DMS114 treated with DMSO at 0.1 percent for 48 hours (cell line): ENCODE measurements at regions not wholly inside any gene's neighbourhood (a gene's known extent, or its start where the extent isn't known, plus 50 kb on each side); places are given as distances from the start of the nearest gene placed in this dataset.

ENCODE experiments used
- DNase-seq: peaks from one replicate; lab custom pipeline; 2025; ENCODE audit not compliant: unreplicated experiment; lab: John Stamatoyannopoulos, UW

DNA sequence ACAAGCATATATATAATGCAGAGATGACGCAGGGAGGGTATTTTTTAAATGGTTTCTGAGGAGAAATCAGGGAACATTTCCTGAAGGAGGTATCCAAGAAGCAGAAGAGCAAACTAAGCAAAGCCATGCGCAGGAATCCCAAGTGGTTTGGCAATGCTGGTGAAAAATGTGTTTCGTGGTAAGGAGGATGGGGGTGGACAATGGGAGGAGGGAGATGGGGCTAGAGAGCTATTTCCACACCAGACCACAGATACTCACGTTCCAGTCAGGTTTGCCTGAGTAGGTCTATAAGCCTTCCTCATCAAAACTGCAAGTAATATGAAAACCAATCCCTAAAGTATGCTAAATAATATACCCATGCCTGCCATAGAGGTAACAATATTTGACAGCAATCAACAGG, 223.7 kb upstream of the MKLN1 start:
- no peak for DNase-seq

DNA sequence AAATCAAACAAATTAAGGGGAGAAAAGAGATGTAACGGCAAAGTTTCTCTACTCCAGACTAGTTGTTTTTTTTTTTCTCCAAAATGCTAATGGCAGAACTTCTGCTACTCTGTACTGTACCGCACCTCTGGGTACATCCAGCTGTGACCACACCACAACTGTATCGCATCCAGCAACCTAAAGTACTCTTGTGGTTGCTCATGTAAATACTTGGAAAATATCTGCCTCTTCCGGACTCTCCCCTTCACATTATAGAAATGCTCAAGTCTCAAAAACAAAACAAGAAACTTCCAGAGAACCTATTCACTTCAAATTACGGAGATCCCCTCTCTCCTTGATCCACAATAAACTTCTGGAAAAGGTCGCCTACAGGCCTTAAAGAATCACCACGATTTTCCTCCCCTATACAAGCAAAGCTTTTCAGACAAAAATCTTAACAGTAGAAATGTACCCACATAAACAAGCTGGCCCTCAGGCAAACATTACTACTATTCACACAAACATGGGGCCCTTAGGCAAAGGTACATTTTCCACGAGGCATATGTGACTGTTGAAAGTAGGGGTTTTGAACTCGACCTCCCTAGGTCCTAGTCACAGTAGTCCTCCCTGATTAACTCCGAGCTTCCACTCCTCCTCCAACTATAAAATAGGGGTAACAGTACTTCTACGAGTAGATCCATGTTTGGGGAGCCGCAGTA, 222.9 kb upstream of the MKLN1 start:
- DNase-seq, result no peak

GRCh38 chr7:131105294-131105798, 222.3 kb upstream of the MKLN1 start:
- no peak for DNase-seq

GRCh38 chr7:131105799-131106680, 221.6 kb upstream of the MKLN1 start:
- DNase-seq, result peak; percentile 4

GRCh38 chr7:131106681-131107336, 220.9 kb upstream of the MKLN1 start:
- DNase-seq, result no peak

DNA sequence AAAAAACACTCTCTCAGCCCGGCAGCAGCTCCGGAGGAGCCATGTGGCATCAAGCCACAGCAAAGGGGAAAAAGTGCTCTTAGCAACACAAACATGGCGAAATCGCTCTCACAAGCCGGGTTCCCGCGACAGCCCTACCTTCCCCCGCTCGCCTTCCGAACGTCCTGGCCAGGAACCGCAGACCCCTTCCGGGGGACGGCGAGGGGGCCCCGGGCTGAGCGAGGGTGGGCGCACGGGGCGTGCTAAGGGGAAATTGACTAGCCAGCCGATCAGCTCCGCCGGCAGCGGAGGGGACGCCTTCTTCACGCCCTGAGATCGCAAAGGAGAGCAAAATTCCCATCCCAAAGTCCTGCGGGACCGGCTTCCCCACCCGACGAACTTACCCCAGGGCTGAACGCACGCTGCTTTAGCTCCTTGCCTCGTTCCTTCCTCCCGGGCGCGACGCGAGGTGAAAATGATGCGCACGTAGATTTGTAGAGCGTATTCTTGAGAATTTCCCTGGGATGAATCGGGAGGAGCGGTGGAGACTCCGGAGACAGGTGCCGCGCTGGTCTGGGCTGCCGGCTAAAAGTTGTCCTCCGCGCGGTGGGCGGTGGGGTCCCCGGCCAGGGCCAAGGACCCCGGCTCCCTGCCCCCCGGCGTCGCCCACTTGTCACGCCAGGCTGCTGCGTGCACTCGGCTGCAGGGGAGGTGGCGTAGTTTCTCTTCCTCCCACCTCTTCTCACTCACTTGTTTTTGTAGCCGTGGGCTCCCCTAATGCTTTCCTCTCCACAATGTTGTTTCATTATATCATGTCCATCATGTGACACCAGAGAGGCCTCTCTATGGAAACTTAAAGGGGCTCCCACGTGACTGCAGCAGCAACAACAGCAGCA, 220.1 kb upstream of the MKLN1 start:
- DNase-seq, result peak; percentile 45

DNA sequence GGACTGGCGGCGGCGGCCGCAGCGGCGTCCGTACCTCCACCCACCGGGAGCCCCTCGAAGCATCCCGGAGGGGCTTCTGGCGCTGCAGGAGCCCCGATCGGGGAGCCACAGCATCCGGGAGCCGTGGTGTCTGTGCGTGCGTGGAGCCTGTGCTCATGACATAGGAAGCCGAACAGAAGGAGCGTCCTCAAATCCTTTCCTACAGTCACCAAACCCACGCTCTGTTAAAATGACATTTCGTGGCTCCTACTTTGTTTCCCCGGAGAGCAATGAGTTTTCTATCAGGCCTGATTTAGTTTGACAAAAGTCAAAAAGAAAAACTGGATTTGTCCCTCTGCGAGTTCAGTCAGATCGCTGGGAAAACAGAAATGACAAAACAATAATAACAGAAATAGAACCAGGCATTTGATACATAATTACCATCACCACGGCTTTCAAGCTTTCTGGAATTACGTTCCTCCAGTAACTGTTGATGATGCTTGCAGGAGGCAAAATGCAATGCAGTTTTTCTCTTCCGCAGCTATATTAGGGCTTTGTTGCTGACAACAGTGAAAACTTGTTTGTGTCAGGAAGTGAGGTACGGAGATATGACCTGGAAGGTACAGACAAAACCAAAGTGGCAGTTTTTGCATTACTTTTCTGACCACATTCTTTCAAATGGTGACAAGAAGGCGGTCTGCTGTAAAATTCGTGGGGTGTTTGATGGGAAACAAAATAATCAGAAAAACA, 219.3 kb upstream of the MKLN1 start:
- DNase-seq, result no peak

DNA sequence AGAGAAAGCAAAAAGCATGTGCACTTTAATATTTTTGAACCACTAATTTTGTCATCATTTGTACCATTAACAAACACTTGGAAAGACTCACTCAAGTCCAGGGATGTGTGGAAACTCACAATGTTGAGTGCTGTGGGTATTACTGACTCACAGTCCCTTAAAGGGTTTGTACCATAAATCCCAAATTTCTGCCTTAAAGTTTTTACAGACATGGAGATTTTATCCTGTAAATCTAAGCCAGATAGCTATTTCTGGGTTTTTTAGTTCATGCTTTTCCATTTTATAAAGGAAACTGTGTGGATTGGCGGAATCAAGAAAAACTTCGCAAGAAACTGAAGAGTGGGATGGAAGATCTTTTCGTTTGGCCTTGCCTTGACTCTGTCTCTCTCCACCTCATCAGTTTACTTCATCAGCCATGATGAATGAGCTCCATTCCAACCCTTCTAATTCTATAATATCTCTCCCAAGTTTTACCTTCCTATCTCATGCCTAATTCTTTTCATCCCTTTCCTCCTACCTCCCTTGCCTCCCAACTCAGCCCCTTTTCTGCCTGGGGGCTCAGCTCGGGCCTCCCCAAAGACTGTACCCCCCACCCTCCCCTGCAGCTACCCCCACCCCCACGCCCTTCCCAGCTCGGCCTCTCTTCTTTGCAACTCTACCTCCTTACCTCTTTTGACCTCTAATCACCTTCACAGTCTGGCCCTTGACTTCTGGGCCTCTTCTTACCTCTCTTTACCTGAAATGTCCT, 218.5 kb upstream of the MKLN1 start:
- DNase-seq, result no peak

- no peak for DNase-seq
Measured at GRCh38 chr7:131109759-131110296, 217.8 kb upstream of the MKLN1 start.

GRCh38 chr7:131110297-131111080, 217.2 kb upstream of the MKLN1 start:
- DNase-seq, result no peak

DNA sequence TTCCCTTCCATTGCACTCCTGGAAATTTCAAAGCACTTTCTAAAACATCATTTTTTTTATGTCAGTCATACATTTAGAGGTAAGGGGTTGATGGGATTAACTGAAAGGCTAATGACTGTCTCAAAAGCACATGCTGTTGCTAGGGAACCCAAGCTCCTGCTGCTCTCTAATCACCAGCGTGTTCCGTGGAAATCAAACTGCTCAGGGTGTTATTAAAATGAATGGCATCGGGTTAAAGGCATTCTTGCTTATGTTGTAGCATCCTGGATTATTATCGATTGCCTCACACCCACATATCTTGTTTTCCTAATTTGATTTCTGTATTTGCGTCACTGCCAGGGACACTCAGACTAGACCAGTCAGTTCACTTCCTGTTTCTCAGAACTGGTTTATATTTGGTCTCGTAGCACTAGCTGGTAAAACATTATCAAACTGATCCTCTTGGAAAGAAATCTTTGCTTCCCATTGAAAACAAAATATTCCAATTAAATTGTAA, 216.5 kb upstream of the MKLN1 start:
- DNase-seq, result no peak

DNA sequence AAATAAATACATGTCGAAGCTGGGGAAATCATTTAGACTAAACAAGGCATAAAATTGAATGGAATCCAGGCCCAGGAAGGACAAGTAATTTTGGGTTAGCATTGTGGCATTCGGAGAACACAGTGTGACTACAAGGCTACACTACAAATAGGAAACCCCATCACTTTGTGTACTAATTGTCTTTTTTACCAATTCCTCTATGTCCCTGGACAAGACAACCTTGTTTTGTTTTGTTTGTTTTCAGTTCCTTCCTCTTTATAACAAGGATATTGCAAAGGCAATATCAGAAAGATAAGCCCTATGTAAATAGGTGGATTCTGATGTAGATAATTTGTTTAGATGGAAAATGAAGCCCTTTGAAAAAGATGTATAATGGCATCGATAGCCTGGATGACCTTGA, 215.9 kb upstream of the MKLN1 start:
- DNase-seq, result no peak

- DNase-seq, result no peak
Measured at GRCh38 chr7:131112431-131112830, 215.2 kb upstream of the MKLN1 start.

DNA sequence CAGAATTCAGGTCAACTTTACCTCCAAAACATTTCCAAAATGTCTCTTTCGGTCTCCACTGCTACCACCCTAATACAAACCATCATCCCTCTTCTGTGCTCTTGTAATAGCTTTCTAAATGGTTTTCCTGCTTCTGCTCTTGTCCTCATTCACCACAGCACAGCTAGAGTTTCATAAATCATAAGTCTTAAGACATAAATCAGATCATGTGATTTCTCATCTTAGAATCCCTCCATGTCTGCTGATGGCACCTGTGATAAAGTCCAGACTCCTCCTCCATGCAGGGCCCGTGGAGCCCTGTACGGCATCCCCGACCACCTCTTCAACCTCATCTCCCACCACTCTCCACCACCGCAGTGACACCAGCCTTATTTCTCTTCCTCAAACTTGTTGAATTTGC, 212.3 kb upstream of the MKLN1 start:
- DNase-seq, result no peak

DNA sequence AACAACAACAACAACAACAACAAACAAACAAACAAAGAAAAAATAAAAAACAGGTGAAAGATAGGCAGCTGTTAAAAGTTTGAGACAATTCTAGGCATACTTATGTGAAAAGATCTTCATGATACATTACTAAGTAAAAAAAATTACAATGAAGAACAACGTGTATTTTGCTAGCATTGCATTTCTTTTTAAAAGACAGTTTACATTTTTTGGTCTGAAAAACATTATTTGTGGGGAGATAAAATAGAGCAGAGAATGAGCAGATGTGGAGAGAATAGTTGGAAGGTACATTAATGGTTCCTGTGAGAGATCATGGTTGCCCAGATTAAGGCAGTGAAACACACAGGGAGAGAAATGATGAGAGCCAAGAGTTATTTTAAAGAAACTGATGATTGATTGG, 210.2 kb upstream of the MKLN1 start:
- no peak for DNase-seq

GRCh38 chr7:131119381-131119780, 208.3 kb upstream of the MKLN1 start:
- DNase-seq, result no peak

DNA sequence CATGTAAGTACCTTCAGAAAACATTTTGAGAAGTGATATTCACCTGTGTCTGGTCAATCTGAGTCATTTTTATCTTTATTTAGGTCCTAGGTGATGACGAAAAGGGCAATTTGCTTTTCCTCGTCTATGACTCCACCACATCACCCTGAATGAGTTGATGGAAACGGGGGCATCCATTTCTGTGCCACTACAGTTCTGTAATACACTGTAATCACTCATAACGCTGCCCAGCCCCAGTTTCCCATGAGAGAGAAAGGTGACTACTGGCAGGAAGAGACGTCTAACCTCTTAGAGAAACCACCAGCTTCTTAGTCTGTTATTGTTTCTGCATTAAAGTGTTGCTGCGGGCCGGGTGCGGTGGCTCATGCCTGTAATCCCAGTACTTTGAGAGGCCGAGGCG, 205.3 kb upstream of the MKLN1 start:
- no peak for DNase-seq

DNA sequence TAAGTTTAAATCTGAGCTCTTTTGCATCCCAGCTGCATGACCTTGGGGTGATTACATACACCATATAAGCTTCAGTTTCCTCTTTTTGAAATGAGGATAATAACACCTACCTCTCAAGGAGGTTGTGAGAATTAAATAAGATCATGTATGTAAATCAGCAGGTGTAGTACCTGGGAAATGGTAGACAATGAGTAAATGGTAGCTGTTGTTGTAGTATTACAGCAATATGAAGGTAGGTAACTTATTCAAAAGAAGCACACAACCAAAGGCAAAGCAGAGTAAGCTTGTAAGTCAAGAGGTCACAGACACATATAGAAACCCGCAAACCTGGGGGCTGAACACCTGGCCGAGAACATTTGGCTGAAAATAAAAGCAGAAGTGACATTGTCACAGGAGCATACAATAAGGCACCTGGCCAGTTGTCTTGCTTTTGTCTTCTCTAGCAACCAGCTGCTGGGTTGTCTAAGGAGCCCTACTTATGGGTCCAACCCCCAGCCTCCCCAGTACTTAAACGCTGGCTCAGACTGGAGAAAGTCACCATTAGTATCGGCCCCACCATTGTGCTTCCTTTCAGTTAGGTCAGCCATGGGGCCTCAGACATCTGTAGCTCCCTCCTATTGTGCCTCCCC, 203.6 kb upstream of the MKLN1 start:
- DNase-seq, result no peak
